GM12875 (cell line): ENCODE measurements at regions not wholly inside any gene's neighbourhood (a gene's known extent, or its start where the extent isn't known, plus 50 kb on each side); places are given as distances from the start of the nearest gene placed in this dataset.

Experiments used
- H3K4me3 ChIP-seq: one replicate; pipeline ENCODE4 v1.5.1; 2011; ENCODE audit warnings: low read depth, low read length, control low read depth
- TF ChIP-seq, protein P1 (sequence below): IDR thresholded peaks from 2 replicates; pipeline ENCODE4 v1.5.1; 2011; ENCODE audit warnings: low read depth, mild to moderate bottlenecking, control low read depth, inconsistent platforms, low read length, moderate library complexity, borderline replicate concordance; ENCODE audit not compliant: insufficient read depth

DNA sequence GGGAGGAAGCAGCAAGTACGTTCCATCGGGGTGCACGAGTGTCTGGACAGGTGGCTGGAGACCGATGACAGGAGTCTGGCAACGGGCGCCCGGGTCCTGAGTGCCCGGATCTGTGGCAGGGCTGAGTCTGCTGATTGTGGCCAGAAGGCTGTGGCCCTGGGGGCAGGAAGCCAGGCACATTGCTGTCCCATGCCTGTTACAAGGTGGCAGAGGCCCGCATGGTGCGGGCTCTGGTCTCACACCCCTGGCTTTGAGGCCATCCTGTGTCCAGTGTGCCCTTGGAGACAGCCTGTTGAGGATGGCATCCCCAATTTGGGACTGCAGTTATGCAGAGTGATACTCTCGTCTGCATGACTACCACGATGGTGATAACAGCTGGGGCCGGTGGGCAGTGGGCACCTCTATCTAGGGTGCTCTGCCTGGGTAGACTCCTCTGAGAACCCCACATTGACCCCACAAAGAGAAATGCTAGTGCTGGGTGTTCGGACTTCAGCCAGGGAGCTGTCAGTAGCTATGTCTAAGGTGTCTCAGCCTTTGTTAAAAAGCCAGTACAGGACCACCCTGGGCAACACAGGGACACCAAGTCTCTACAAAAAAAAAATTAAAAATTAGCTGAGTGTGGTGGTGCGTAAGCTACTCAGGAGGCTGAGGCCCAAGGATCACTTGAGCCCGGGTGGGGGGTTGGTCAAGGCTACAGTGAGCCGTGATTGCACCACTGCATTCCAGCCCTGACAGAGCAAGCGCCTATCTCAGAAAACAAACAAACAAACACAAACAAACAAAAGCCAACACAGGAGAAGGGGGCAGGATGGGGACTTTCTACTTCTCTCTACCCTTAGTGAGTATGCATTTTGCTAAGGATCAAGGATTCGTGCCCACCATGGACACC is 88.3 kb downstream of the RHOB start:
- TF ChIP-seq, protein P1, sequence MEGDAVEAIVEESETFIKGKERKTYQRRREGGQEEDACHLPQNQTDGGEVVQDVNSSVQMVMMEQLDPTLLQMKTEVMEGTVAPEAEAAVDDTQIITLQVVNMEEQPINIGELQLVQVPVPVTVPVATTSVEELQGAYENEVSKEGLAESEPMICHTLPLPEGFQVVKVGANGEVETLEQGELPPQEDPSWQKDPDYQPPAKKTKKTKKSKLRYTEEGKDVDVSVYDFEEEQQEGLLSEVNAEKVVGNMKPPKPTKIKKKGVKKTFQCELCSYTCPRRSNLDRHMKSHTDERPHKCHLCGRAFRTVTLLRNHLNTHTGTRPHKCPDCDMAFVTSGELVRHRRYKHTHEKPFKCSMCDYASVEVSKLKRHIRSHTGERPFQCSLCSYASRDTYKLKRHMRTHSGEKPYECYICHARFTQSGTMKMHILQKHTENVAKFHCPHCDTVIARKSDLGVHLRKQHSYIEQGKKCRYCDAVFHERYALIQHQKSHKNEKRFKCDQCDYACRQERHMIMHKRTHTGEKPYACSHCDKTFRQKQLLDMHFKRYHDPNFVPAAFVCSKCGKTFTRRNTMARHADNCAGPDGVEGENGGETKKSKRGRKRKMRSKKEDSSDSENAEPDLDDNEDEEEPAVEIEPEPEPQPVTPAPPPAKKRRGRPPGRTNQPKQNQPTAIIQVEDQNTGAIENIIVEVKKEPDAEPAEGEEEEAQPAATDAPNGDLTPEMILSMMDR = no peak
- no peak overlapping the region for H3K4me3 ChIP-seq

GRCh38 chr2:20536619-20537422 is 89.9 kb downstream of the RHOB start:
- H3K4me3 ChIP-seq = no peak overlapping the region
- TF ChIP-seq, protein P1 = no peak

GRCh38 chr2:20537423-20538307 is 90.8 kb downstream of the RHOB start:
- TF ChIP-seq, protein P1 = no peak
- no peak overlapping the region for H3K4me3 ChIP-seq

DNA sequence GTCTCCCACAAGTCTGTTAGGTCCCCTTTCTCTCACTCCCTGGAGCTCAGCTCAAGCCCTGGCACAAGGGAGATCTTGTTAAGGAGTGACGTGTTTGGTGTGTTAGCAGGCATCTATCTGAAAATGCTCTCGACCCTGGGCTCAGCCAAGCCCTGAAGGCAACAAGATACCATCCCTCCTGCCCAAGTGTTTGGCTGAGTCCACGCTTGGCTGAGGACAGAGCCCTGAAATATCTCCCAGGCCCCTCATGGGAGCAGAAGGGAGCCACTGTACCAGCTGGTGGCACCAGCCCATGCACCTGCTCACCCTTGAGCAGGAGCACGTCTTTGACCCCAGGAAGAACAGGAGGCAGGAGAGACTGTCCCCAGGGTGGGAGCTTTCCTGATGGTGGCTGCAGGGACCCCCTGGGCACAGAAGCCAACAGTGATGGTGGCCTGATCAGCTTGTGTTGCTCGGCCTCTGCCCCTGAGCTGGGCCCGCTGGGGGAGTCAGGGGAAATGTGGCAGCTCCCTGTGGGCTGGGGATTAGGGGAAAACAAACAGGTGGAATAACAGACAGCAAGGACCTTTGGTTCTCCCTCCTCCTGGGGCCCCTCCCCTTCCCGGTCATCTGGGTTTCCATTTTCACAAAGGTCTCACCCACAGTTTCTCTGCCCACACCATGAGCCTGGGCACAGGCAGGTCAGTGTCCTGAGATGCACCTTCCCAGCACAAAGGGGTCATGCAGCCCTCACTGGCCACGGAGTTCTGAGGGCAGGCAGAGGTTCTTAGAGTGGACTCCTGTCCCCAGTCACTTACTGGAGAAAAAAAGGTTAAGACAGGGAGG is 91.6 kb downstream of the RHOB start:
- TF ChIP-seq, protein P1 = no peak
- no peak overlapping the region for H3K4me3 ChIP-seq

GRCh38 chr2:20539133-20539719 is 92.4 kb downstream of the RHOB start:
- H3K4me3 ChIP-seq = no peak overlapping the region
- TF ChIP-seq, protein P1 = no peak
